ENCODE measurements at regions not wholly inside any gene's neighbourhood (a gene's known extent, or its start where the extent isn't known, plus 50 kb on each side); places are given as distances from the start of the nearest gene placed in this dataset.
"Not testable (repeated sequence)": the region's sequence is repeated elsewhere in the genome, so short reads cannot be mapped to it uniquely, and the experiment has no call there.

- no peak for DNase-seq
These were observed 86.0 kb upstream of the KCTD7 start for GRCh38 chr7:66542528-66543269.

- no peak for DNase-seq
These were observed 79.2 kb upstream of the KCTD7 start for GRCh38 chr7:66549466-66549865.

- DNase-seq = no peak
These were observed 75.7 kb upstream of the KCTD7 start for GRCh38 chr7:66553001-66553400.

GRCh38 chr7:66553675-66554074 lies 75.0 kb upstream of the KCTD7 start:
- not testable (repeated sequence) for DNase-seq

DNA sequence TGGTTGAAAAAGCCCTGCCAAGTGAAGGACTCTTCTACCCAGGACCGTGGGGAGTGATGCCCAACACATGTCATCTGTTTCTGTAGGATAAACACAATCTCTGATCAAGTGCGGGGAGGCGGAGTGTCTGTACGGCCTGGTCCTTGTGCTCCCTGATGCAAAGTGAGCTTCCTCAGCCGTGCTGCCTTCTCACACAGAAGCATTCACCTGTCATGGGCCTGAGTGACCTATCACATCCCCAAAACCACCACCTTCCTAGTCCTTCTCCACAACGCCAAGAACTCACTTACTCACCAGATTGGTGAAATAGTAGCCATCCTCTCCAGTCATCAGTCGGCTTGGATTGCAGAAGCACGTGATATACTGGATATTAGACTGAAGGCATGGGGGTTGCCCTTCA lies 74.4 kb upstream of the KCTD7 start:
- DNase-seq = not testable (repeated sequence)

GRCh38 chr7:66554842-66555430 lies 73.7 kb upstream of the KCTD7 start:
- not testable (repeated sequence) for DNase-seq

DNA sequence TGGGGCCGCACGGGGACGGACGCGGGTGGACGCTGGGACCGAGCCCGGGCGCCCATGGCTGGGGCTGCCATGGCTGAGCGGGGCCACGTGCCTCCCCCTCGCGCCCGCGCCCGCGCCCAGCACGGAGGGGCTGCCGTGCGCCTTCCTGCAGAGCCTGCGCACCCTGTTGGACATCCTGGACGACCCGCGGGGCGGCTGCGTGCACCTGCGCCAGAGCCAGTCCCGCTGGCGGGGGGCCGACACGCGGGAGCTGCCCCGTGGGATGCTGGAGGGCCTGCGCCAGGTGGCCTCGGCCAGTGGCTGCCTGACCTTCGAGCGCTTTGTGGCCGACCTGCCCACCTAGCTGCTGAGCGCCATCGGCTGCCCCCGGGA lies 72.5 kb upstream of the KCTD7 start:
- DNase-seq = no peak

DNA sequence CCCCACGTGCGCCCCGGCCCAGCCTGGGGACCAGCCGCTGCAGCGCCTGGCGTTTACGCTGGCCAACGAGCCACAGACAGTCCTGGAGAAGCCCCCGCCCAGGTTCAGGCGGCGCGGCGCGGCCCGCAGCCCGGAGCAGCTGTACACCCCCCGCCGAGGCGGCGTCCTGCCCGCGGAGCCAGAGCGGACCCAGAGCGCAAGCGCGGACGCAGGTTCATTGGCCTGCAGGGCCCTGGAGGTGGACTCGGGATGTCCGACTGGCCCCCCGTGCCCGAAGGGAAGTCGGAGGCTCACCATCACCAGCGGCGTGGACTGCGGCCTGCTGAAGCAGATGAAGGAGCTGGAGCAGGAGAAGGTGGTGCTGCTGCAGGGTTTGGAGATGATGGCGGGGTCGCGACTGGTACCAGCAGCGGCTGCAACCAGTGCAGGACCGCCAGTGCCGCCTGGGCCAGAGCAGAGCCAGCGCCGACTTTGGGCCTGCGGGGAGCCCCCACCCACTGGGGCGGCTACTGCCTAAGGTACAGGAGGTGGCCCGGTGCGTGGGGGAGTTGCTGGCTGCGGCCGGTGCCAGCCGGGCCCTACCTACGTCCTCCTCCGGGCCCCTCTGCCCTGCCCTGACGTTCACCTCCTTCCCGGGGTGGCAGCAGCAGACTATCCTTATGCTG lies 72.0 kb upstream of the KCTD7 start:
- DNase-seq = no peak

GRCh38 chr7:66557214-66558200 lies 71.2 kb upstream of the KCTD7 start:
- no peak for DNase-seq

GRCh38 chr7:66558201-66558641 lies 70.5 kb upstream of the KCTD7 start:
- no peak for DNase-seq

DNA sequence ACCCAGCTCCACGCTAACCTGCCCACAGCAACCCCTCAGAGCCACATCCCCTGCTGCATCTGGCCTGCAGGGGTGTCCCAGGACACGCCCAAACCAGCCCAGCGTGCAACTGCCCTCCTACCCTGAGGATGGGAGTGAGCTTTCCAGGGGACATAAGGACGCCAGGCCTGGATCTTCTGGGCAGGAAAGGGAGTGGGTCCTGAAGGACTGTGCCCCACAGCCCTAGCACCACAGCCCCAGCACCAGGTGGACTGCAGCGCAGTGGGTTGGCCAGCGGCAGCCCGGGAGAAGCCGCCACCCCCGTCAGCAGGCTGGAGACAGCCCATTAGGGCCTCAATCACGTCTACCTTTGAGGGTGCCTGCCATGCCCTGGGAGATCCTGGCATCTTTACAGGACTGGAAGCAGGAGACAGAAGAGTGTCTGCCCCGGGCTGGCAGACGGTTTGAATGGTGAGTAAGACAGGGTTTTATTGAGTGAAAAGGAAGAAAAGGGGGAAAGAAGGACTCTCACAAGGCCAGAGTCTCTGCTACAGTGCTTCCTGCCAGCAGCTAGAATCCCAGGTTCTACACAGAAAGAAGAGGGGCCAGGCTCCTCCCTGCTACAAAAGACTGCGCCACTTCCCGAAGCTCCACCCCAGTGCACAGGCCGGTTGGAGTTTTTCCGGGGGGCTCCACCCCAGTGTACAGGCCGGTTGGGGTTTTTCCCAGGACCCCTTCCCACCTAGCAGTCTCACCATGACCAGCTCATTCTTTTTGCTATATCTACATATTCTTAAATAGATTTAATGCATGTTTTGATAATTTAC lies 69.8 kb upstream of the KCTD7 start:
- DNase-seq = no peak

GRCh38 chr7:66564045-66564444 lies 64.6 kb upstream of the KCTD7 start:
- DNase-seq = no peak

DNA sequence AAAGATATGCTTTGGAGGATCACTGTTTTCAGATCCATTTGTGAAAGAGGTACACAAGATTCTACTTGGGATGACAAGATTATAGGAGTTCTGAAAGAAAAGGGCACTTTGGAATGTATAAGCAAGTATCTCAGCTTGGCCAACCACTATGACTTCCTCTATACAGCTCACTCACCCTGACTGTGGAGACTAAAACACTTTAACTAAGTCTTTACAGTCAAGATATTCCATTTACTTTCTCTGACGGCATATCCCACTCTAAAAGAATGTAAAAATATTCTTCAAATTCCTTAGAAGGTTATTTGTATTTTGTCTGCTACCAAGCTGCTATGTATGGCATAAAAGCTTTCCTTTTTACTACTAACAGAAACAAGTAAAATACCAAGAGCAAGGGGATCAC lies 58.5 kb upstream of the KCTD7 start:
- not testable (repeated sequence) for DNase-seq

DNA sequence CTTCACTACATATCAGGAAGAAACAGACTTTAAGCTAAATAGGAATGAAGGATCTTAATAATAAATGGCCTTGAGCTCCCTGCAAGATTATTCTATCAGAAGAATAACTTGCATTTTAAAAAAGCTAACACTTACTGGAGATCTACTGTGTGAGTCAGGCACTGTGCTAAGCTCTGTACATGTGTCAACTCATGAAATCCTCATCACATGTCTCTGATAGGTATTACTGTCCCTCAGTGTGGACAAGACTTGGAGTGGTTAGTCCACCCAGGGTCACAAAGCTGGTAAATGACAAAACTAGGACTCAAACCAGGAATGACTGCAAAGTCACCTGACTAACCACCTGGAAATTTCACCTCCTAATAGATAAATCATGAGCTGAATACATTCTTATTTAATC lies 57.1 kb upstream of the KCTD7 start:
- no peak for DNase-seq

DNA sequence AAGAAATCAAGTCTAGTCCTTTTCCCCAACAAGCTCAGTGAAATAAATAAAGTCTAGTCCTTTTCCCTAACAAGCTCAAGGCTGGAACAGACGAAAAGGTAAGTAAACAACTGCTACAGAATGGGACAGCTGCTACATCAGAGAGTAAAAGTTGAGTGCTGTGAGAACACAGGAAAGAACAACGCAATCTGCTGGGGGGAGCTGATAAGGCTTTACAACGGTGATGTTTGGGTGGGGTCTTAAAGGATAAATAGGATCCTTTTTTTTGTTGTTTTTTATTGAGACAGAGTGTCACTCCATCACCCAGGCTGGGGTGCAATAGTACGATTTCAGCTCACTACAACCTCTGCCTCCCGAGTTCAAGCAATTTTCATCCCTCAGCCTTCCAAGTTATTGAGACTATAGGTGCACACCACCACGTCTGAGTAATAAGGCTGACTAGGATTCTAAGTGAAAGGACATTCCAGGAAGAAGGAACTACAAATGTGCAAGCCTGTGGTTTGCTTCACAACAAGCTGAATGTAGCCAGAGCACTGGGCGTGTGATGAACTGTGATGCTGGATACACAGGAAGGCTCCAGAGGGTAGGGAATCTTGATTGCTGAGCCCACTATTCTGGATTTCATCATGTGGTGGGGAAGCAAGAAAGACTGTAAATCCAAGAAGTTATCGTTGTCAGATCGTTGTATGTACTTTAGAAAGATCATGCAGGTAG lies 54.7 kb upstream of the KCTD7 start:
- not testable (repeated sequence) for DNase-seq

DNA sequence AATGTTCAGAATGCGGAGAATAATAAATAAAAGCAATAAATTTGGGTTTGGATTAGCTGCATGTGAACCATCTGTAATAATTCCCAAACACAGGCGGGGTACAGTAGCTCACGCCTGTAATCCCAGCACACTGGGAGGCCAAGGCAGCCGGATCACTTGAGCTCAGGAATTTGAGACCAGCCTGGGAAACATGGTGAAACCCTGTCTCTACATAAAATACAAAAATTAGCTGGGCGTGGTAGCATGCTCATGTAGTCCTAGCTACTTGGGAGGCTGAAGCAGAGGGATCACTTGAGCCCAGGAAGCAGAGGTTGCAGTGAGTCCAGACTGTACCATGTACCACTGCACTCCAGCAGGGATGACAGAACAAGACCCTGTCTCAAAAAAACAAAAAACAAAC lies 53.9 kb upstream of the KCTD7 start:
- not testable (repeated sequence) for DNase-seq

DNA sequence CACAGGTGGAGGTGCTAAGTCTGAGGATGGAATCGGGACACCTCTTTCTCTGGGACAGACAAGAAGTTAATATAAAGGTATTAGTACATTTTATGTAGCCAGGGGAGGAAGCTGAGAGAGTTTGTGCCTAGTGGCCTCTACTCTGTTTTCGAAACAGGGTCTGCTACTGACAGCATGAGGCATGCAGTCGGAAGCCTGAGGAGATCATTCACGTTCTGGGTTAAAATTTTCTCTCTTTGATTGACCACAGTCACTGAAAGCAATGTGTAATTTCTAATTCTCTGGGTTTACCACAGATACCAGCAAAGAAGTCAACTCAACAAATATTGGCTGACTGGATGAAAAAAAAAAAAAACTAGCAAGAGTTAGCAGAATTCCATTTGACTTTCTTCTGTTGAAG lies 53.3 kb upstream of the KCTD7 start:
- no peak for DNase-seq

- DNase-seq = no peak
These were observed 52.0 kb upstream of the KCTD7 start for GRCh38 chr7:66576646-66577045.

All from NCI-H446 treated with DMSO at 0.1 percent for 48 hours (cell line).